H1 (cell line): ENCODE measurements at regions not wholly inside any gene's neighbourhood (a gene's known extent, or its start where the extent isn't known, plus 50 kb on each side); places are given as distances from the start of the nearest gene placed in this dataset.

Source experiments
- BCL11A ChIP-seq, 2 experiments: IDR thresholded peaks; one replicate each; pipeline ENCODE4 v1.6.1; 2011; ENCODE audit warnings: low read depth in 2 of 2, low read length in 2 of 2, mild to moderate bottlenecking in 2 of 2
- CREB1 ChIP-seq: IDR thresholded peaks from 2 replicates; pipeline ENCODE4 v1.6.1; 2012; ENCODE audit warnings: inconsistent platforms
- EP300 ChIP-seq, 2 experiments: IDR thresholded peaks; 1 replicate in 1 of 2; 2 replicates in 1 of 2; pipeline ENCODE4 v1.6.1; 2011 to 2012; ENCODE audit warnings: low read depth in 2 of 2, low read length in 2 of 2, mild to moderate bottlenecking in 2 of 2, borderline replicate concordance in 1 of 2, inconsistent platforms in 1 of 2, moderate library complexity in 1 of 2
- POLR2A ChIP-seq, 2 experiments: IDR thresholded peaks; 1 replicate in 1 of 2; 2 replicates in 1 of 2; pipeline ENCODE4 v1.6.1; 2011; ENCODE audit warnings: low read depth in 2 of 2, low read length in 2 of 2, mild to moderate bottlenecking in 2 of 2; ENCODE audit errors: control extremely low read depth in 1 of 2
- SUZ12 ChIP-seq: fragments of 200-600 bp; sonication (generic); IDR thresholded peaks from 2 replicates; pipeline ENCODE4 v1.6.1; 2012; ENCODE audit warnings: mild to moderate bottlenecking, inconsistent platforms, low read length, moderate library complexity, mixed read lengths
- TF ChIP-seq, protein P1 (sequence below): IDR thresholded peaks from 2 replicates; pipeline ENCODE4 v1.6.1; 2011; ENCODE audit warnings: low read depth, mild to moderate bottlenecking, low read length; ENCODE audit not compliant: insufficient read depth
- TF ChIP-seq, protein P2 (sequence below), 3 experiments: IDR thresholded peaks; 1 replicate in 2 of 3; 2 replicates in 1 of 3; pipeline versions ENCODE4 v1.5.1 to v1.6.1; 2011; ENCODE audit warnings: low read length in 3 of 3, mild to moderate bottlenecking in 3 of 3, inconsistent platforms in 2 of 3, low read depth in 1 of 3, moderate library complexity in 1 of 3; ENCODE audit not compliant: insufficient read depth in 1 of 3; ENCODE audit errors: control extremely low read depth in 1 of 3
- TF ChIP-seq, protein P3 (sequence below): IDR thresholded peaks from 2 replicates; pipeline ENCODE4 v1.6.1; 2011; ENCODE audit warnings: low read length, improper control_type of control experiment

DNA sequence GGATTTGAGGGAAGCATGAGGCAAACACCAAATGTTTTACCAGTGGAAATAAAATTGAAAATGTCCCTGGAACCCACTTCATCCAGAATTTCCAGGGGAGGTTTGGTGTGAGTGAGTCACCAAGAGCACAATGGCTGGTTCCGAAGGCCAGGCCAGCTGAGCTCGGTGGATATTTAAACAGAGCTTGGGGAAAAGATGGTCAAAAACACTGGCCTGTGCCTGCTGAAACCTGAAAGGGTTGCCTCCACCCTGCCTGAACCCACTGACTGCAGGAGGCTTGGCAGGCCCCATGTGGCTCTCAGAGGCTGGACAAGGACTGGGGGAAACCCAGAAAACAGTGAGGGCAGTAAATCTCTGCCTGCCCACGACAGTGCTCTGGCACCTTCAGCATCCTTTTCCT lies 93.9 kb downstream of the TTC32 start:
- no peak for TF ChIP-seq POLR2A (IDR thresholded peaks at IDR 0.05; ENCODE audit: control extremely low read depth in 1 of 2, low read depth in 2 of 2, low read length in 2 of 2)
- TF ChIP-seq, protein P1, sequence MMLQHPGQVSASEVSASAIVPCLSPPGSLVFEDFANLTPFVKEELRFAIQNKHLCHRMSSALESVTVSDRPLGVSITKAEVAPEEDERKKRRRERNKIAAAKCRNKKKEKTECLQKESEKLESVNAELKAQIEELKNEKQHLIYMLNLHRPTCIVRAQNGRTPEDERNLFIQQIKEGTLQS = no peak
- TF ChIP-seq, protein P2, sequence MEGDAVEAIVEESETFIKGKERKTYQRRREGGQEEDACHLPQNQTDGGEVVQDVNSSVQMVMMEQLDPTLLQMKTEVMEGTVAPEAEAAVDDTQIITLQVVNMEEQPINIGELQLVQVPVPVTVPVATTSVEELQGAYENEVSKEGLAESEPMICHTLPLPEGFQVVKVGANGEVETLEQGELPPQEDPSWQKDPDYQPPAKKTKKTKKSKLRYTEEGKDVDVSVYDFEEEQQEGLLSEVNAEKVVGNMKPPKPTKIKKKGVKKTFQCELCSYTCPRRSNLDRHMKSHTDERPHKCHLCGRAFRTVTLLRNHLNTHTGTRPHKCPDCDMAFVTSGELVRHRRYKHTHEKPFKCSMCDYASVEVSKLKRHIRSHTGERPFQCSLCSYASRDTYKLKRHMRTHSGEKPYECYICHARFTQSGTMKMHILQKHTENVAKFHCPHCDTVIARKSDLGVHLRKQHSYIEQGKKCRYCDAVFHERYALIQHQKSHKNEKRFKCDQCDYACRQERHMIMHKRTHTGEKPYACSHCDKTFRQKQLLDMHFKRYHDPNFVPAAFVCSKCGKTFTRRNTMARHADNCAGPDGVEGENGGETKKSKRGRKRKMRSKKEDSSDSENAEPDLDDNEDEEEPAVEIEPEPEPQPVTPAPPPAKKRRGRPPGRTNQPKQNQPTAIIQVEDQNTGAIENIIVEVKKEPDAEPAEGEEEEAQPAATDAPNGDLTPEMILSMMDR (IDR thresholded peaks at IDR 0.05; ENCODE audit: control extremely low read depth in 1 of 3, insufficient read depth in 1 of 3, low read depth in 1 of 3, low read length in 3 of 3) = no peak
- TF ChIP-seq SUZ12 = no peak
- no peak for TF ChIP-seq CREB1
- no peak for TF ChIP-seq BCL11A (IDR thresholded peaks at IDR 0.05; ENCODE audit: low read depth in 2 of 2, low read length in 2 of 2)
- TF ChIP-seq, protein P3, sequence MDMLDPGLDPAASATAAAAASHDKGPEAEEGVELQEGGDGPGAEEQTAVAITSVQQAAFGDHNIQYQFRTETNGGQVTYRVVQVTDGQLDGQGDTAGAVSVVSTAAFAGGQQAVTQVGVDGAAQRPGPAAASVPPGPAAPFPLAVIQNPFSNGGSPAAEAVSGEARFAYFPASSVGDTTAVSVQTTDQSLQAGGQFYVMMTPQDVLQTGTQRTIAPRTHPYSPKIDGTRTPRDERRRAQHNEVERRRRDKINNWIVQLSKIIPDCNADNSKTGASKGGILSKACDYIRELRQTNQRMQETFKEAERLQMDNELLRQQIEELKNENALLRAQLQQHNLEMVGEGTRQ = no peak
- no peak for TF ChIP-seq EP300 (IDR thresholded peaks at IDR 0.05; ENCODE audit: borderline replicate concordance in 1 of 2, low read depth in 2 of 2, low read length in 2 of 2)
